Right lobe of liver (tissue), 4 donors: ENCODE measurements at regions not wholly inside any gene's neighbourhood (a gene's known extent, or its start where the extent isn't known, plus 50 kb on each side); places are given as distances from the start of the nearest gene placed in this dataset.

Experiments
- CTCF ChIP-seq, 4 donors: fragments of 200-600 bp in 3 of 4; fragments of 450-650 bp in 1 of 4; IDR thresholded peaks; one replicate each; pipeline versions ENCODE4 v1.5.1 to v1.8.0; 2016 to 2022; ENCODE audit warnings: antibody characterized with exemption in 4 of 4, mild to moderate bottlenecking in 2 of 4
- POLR2A ChIP-seq: fragments of 450-650 bp; IDR thresholded peaks from one replicate; pipeline ENCODE4 v1.6.1; 2017; ENCODE audit warnings: antibody characterized with exemption, mild to moderate bottlenecking
- donor health status: DM: no; HTN: no; CAD: no.
- donor health status: DM: no; HTN: no; CAD: no.
- donor health status: DM: no; HTN: yes; CAD: no.

GRCh38 chr4:96429657-96430056 is 589.8 kb downstream of the PDHA2 start:
- no peak for TF ChIP-seq POLR2A
- no peak for TF ChIP-seq CTCF (IDR thresholded peaks at IDR 0.05)
